ENCODE measurements at regions not wholly inside any gene's neighbourhood (a gene's known extent, or its start where the extent isn't known, plus 50 kb on each side); places are given as distances from the start of the nearest gene placed in this dataset.

DNA sequence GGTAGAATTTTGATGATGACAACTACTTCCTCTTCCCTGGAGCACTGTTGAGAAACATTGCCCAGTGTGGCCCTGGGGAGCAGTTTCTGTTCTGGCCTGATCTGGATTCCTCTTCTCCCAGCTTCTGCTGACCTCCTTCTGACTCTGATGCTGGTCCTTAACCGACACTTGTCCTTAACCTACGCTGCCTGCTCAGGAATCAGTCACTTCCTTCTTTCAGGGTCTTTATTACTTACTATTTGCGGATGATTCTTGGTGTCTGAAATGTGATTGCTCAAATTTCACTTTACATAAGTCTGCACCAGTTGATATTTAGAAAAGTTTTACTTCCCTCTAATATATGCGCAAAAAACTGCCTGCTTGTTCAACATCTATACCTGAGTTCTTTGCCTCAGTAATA is 164.1 kb downstream of the PTEN start:
- no peak for TF ChIP-seq POLR2A (IDR thresholded peaks at IDR 0.05; ENCODE audit: low read length)
- no peak for TF ChIP-seq GATA1 (IDR thresholded peaks at IDR 0.05; ENCODE audit: low read depth, low read length)

Measured in erythroblast (primary cell).